ENCODE measurements at regions not wholly inside any gene's neighbourhood (a gene's known extent, or its start where the extent isn't known, plus 50 kb on each side); places are given as distances from the start of the nearest gene placed in this dataset.
"Not testable (repeated sequence)": the region's sequence is repeated elsewhere in the genome, so short reads cannot be mapped to it uniquely, and the experiment has no call there.

DNA sequence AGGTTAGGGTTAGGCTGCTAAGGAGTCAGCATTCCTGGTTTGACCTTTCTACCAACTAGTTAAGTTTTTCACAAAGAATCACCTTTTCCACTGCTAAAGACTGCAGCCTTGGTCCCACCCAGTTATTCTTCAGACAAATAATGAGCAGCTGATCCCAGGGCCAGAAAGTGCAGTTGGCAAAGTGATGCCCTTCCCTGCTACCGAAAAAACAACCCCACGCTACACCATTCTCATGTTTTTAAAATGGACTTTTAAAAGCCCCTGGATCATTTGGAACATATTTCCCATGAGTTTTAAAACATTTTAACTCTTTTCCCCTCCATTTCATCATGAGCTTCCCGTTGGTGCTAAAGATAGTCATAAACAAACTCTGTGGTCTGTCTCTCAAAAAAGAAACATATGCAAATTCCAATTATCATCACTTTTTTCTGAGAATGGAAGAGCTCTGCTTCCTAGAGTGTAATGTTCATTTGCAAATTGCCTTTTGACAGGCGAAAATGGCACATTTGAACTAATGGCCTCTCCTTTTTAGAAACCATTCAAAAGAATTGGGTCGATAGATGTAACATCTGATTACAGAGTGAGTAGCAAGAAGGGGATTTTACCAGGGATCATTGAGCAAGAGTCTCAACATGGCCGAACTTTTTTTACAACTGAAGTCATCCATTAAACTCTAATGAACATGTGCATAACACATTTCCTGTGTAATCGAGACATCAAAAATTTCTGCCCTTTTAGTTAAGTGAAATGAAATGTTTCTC lies 129.3 kb upstream of the RAP1B start:
- DNase-seq = peak; percentile 30

GRCh38 chr12:68482014-68482413 lies 128.7 kb upstream of the RAP1B start:
- no peak for DNase-seq

DNA sequence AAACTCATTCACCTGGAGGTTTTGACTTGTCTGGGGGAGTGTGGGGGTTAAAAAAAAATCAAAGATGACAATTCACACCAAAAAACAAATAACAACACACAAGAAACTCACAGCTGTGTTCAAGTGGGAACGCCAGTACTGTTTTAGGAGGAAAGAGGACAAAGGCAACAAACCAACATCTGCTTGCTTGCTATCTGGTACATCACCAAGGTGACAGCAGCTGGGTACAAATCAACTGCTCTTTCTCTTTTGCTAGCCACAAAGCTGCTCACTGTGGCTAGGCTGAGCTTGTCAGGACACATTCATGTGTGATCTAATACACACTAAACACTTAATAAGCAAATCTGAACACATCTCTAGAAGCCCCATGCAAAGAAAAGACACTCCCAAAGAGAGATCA lies 128.0 kb upstream of the RAP1B start:
- peak; percentile 62 for DNase-seq

DNA sequence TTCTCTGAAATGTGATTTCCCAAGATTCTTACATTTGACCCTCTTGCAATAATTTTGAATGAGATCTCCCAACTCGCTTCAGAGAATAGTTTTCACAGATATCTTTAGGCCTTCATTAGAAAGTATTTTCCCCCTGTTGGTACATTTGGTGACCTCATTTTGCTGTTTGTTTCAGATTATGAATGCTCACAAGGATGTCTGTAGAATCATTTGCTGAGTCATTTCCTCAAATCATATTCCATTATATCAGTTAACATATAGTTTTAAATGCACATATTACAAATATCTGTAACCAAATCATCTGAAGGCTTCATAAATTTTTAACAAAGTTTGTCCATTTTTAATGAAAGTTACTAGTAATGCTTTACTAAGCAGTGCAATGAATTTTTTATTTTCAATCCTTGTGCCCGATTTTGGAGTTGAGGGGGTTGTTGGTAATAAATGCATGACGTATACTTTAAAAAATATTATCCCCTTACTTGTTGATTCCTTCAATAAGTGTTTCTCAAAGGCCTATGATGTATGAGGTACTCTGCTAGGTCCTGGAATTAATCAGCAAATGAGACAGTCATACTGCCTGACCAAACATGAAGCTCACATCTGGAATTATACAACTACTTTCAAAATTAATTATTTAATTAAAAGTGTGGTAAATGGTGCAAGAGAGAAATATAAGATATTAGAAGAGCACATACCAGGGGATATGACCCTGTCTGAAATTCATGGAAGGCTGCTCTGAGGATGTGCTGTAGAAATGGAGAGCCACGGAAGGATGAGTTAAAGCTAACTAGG lies 126.9 kb upstream of the RAP1B start:
- DNase-seq = peak; percentile 16

- DNase-seq = not testable (repeated sequence)
These were observed 126.1 kb upstream of the RAP1B start for GRCh38 chr12:68484578-68484977.

GRCh38 chr12:68486449-68486848 lies 124.2 kb upstream of the RAP1B start:
- DNase-seq = not testable (repeated sequence)

- DNase-seq = no peak
These were observed 122.9 kb upstream of the RAP1B start for GRCh38 chr12:68487721-68488309.

DNA sequence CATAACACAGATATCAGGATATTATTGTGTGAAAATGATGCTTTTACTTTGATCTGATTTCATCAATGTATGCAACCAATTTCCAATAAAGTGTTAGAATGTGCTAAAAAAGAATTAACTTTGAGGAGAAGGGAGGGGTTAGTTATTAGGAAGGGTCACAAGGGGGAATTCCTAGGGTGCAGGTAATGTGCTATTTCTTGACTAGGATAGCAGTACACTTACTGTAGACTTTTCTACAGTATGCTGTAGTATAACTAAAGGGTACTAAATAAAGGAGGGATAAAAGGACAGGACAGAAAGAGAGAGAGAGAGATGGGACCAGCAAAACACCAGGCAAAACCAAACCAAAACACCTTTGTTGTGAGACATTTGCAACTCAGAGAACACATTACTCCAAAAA lies 121.4 kb upstream of the RAP1B start:
- DNase-seq = no peak

DNA sequence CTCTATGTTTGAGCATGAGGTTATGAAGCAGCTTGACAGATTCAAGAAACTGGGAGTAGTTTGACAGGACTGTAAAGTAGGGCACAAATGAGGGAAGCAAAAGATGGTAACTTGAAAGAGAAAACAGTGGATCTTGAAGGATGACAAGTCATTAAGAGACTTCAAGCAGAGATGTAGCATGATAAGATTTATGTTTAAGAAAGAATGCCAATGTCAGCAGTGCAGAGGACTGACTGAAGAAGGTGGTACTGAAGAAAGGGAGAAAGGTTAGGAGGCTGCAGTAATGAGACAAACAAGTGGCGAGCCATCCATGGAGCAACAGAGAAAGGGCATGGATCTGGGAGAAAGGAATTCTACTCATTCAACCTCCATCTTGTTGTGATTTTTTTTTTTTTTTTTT lies 120.2 kb upstream of the RAP1B start:
- DNase-seq = no peak

GRCh38 chr12:68491204-68491960 lies 119.3 kb upstream of the RAP1B start:
- DNase-seq = no peak

DNA sequence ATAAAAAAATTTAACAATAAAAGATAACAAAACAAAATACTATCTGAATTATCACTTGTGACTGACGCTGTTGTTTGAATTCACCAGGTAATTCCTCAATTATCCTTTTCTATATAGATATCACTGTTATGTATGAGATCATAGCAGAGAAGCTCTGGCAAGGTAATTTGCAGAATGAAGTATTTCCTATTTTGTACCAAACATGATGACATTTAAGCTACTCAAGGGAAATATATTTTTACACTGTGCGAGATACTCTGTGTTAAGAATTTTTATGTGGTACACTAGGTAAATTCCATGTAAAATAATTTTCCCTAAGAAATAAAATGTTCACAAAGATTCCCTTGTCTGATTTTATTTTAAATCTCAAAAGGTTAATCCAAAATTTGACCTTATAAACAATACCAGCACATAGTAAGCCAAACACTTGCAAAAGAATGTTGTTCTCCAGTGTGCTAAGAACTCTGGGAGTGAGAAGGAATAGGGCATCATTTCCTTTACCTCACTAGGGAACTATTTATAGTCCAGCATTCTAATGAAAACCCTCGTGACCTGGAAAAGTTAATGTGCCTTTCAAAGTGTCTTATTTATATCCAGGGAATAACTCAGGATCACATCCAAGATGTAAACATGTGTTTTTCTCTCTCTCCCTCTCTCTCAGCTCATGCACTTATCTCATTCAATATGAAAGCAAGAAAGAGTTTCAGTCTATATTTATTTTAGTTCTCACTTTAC lies 115.2 kb upstream of the RAP1B start:
- DNase-seq = no peak

DNA sequence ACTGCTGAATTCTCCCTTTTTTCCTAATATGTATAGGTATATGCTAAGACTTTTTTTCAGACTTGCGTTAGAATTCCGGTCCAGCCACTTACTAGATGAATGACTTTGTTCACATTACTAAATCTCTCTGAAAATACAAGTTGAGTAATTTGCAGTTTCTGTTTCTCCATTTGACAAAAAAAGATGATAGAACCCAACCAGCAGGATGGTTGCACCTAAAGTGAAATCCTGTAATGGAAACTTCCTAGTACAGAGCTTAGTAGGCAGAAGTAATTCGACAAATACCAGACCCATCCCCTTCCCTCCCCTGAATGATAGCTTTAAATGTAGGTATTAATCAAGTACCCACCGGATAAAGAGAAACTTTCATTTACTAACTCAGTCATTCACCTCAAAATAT lies 113.6 kb upstream of the RAP1B start:
- no peak for DNase-seq

- peak; percentile 23 for DNase-seq
These were observed 113.0 kb upstream of the RAP1B start for GRCh38 chr12:68497702-68498101.

GRCh38 chr12:68498736-68499135 lies 112.0 kb upstream of the RAP1B start:
- no peak for DNase-seq

- no peak for DNase-seq
These were observed 111.1 kb upstream of the RAP1B start for GRCh38 chr12:68499616-68500015.

- DNase-seq = no peak
These were observed 109.5 kb upstream of the RAP1B start for GRCh38 chr12:68501226-68501625.

GRCh38 chr12:68505970-68506369 lies 104.7 kb upstream of the RAP1B start:
- no peak for DNase-seq

DNA sequence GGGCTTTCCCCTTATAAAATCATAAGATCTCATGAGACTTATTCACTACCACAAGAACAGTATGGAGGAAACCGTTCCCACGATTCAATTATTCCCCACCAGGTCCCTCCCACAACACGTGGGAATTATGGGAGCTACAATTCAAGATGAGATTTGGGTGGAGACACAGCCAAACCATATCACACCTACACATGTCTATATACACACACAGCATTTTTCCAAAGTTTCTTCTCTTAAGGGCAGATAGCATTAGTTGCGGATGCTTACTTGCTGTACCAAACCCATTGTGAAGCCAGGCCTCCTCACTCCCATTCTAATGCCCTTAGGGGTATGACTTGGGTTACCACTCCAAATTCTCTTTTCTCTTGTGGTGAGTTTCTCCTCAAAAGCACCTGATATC lies 104.1 kb upstream of the RAP1B start:
- no peak for DNase-seq

DNA sequence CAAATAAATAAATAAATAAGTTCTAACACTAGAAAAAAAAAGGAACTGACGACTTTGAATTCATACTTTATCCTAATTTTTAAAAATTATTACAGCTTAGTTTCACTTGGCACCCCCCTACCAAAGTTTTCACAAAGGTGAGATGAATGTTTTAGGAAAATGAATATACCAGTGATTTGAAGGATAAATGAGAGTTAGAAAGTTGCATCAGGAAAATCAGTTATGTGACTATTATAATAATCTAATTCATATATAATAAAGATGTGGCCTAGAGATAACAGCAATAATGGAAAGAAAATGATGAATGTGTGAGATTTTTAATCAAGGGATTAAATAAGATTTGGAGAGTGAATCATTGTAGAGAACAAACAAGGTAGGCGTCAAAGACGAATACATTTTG lies 103.0 kb upstream of the RAP1B start:
- no peak for DNase-seq

DNA sequence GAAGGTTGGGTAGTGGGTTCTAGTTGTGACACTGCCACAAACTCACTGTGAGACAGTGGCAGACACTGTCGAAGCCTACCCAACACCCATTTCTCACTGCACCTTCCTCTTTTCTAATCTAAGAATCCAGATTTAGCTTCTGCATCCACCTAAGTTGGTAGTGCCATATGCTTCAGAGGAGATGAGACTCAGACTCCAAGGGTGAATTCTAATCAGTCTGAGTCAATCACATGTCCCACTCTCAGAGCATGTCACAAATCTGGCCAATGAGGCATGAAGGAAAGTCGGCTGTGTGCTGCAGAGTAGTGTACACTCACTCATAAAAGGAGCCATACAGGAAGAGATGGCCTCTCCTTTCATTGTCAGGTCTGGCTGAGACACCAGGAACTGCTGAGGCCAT lies 102.1 kb upstream of the RAP1B start:
- no peak for DNase-seq

DNA sequence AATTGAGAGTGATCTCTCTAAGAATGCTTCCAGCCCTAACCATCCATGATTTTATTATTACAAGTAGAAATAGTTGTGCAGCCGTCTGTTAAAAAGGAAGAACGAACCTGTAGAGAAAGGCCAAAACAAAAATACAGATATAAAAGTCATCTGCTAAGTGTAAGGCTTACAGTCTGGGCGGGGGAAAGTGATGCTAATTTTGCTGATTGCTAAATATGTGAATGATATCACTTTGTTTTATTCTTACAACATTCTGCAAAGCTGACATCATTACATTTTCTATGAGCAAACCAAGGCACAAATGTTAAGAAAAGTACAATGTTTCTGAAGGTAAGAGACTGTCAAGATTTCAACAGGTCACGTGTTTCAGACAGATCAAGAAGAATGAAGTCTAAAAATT lies 101.5 kb upstream of the RAP1B start:
- no peak for DNase-seq

DNA sequence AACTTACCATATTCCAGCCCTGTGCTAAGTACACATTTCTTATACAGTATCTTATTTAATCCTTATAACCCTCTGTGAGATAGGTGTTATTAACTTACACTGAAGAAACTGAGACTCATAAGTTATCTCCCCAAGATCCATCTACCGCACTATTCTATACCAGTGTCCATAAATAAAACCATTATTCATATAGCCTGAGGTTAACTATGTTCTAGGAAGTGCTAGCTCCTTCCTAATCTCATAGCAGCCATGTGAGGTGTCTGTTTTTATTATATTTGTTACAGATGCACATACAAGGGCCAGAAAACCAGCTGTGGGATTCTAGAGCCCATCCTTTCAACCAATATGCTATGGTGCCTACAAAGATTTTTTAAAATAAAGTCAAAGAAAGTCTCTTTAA lies 100.3 kb upstream of the RAP1B start:
- no peak for DNase-seq

All from CD4-positive, alpha-beta T cell treated with Interleukin-21 for 1 hour (primary cell).